Skeletal muscle tissue (tissue), 3 donors: ENCODE measurements at regions not wholly inside any gene's neighbourhood (a gene's known extent, or its start where the extent isn't known, plus 50 kb on each side); places are given as distances from the start of the nearest gene placed in this dataset.
"Not testable (repeated sequence)": the region's sequence is repeated elsewhere in the genome, so short reads cannot be mapped to it uniquely, and the experiment has no call there.

Source experiments
- H3K27ac ChIP-seq: one replicate; pipeline ENCODE4 v1.7.0; 2013; ENCODE audit warnings: mild to moderate bottlenecking, low read depth, low read length, inconsistent platforms
- H3K27me3 ChIP-seq, 3 donors: one replicate each; pipeline ENCODE4 v1.7.0; 2013; ENCODE audit warnings: low read length in 3 of 3; ENCODE audit not compliant: control insufficient read depth in 3 of 3, insufficient read depth in 3 of 3
- H3K36me3 ChIP-seq, 3 donors: one replicate each; pipeline ENCODE4 v1.7.0; 2013; ENCODE audit warnings: low read length in 3 of 3; ENCODE audit not compliant: control insufficient read depth in 3 of 3, insufficient read depth in 3 of 3
- H3K4me1 ChIP-seq, 3 donors: one replicate each; pipeline ENCODE4 v1.7.0; 2013; ENCODE audit warnings: low read length in 3 of 3, mild to moderate bottlenecking in 3 of 3; ENCODE audit not compliant: control insufficient read depth in 3 of 3, insufficient read depth in 3 of 3
- H3K4me3 ChIP-seq, 3 donors: one replicate each; pipeline ENCODE4 v1.7.0; 2013; ENCODE audit warnings: low read length in 3 of 3
- H3K9ac ChIP-seq, 3 donors: one replicate each; pipeline ENCODE4 v1.7.0; 2013; ENCODE audit warnings: low read length in 3 of 3, mild to moderate bottlenecking in 3 of 3, moderate library complexity in 2 of 3, low read depth in 1 of 3
- H3K9me3 ChIP-seq, 3 donors: one replicate each; pipeline ENCODE4 v1.7.0; 2013; ENCODE audit warnings: low read length in 3 of 3; ENCODE audit not compliant: control insufficient read depth in 3 of 3
- donor health status: Osteomylitis.

GRCh38 chr4:148542922-148543623 lies 100.9 kb upstream of the NR3C2 start:
- no peaks in the 10 kb centered on the region for H3K4me1 ChIP-seq
- H3K27ac ChIP-seq = no peak overlapping the region
- H3K4me3 ChIP-seq = no peak overlapping the region
- no peaks in the 10 kb centered on the region for H3K36me3 ChIP-seq
- H3K9me3 ChIP-seq = no peaks in the 10 kb centered on the region
- no peaks in the 10 kb centered on the region for H3K27me3 ChIP-seq
- no peak overlapping the region for H3K9ac ChIP-seq

DNA sequence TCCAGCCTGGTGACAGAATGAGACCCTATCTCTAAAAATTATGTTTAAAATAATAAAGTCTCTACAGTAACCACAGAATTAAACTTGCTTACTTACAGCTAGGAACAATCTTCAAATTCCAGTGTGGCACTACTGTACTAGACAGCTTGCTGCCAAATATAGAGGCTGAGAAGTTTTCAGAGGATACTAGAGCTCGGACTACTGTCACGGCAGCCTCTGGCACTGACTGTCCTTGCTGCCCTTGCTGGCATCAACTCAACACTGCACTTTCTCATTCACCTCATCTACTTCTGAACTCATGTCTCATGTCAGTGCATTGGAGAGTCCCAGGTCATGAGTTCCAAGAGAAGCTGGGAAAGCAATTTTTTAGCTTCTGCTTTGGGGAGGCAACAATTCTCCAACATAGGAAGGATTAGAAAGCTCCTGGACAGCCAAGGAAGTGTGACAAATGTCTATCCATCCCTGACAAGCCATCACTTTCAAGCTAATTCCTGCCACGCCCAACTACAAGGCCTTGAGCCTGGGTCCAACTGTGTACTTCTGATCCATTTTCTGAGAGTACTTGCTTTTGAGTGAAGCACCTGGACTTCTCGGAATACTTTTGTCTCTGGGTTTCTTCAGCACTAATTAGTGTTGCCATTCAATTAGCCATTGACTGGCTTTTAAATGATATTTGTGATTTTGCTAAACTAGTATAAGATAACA lies 98.6 kb upstream of the NR3C2 start:
- Histone ChIP-seq H3K9ac (no peak overlapping the region), H3K4me1 (no peaks in the 10 kb centered on the region), H3K4me3 (no peak overlapping the region), H3K9me3 (no peaks in the 10 kb centered on the region), H3K27me3 (no peaks in the 10 kb centered on the region), H3K36me3 (no peaks in the 10 kb centered on the region), H3K27ac (no peak overlapping the region)

GRCh38 chr4:148539387-148539786 lies 97.2 kb upstream of the NR3C2 start:
- Histone ChIP-seq H3K36me3 (no peaks in the 10 kb centered on the region), H3K9me3 (peaks cover 0 to 4% (median 2%) of the 10 kb centered on the region in 3 donors), H3K27ac (no peak overlapping the region), H3K4me1 (no peaks in the 10 kb centered on the region), H3K27me3 (no peaks in the 10 kb centered on the region), H3K4me3 (no peak overlapping the region), H3K9ac (no peak overlapping the region)

DNA sequence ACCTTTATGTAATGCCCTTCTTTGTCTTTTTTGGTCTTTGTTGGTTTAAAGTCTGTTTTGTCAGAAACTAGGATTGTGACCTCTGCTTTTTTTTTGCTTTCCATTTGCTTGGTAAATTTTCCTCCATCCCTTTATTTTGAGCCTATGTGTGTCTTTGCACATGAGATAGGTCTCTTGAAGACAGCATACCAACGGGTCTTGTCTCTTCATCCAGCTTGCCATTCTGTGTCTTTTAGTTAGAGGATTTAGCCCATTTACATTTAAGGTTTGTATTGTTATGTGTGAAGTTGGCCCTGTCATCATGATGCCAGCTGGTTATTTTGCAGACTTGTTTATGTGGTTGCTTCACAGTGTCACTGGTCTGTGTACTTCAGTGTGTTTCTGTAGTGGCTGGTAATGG lies 91.6 kb upstream of the NR3C2 start:
- not testable (repeated sequence) for H3K27ac ChIP-seq, H3K9ac ChIP-seq, H3K27me3 ChIP-seq, H3K4me3 ChIP-seq, H3K4me1 ChIP-seq, H3K36me3 ChIP-seq, H3K9me3 ChIP-seq

GRCh38 chr4:148530114-148530513 lies 87.9 kb upstream of the NR3C2 start:
- no peaks in the 10 kb centered on the region for H3K27me3 ChIP-seq
- no peak overlapping the region for H3K4me3 ChIP-seq
- H3K36me3 ChIP-seq = no peaks in the 10 kb centered on the region
- no peaks in the 10 kb centered on the region for H3K4me1 ChIP-seq
- H3K9me3 ChIP-seq = peaks cover 0 to 4% (median 2%) of the 10 kb centered on the region in 3 donors
- no peak overlapping the region for H3K9ac ChIP-seq
- H3K27ac ChIP-seq = no peak overlapping the region

DNA sequence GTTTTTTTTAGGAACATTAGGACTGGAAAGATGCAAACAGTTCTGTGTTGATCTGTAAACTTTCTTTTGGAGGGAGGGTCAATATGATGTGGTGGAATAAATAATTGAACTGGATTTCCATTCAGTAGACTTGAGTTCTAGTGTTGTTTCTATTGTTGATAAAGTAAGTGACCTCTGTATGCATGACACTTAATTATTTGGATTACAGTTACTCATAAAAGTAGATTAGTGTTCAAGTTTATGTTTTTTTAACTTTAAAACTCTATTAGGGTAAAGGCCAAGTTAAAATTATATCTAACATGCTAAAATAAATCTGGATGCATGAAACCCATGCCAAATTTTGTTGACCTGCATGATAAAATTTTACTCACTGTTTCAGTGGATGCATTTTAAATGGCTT lies 85.4 kb upstream of the NR3C2 start:
- Histone ChIP-seq H3K27ac (no peak overlapping the region), H3K9ac (no peak overlapping the region), H3K4me3 (no peak overlapping the region), H3K4me1 (no peaks in the 10 kb centered on the region), H3K9me3 (no peaks in the 10 kb centered on the region), H3K36me3 (no peaks in the 10 kb centered on the region), H3K27me3 (no peaks in the 10 kb centered on the region)

DNA sequence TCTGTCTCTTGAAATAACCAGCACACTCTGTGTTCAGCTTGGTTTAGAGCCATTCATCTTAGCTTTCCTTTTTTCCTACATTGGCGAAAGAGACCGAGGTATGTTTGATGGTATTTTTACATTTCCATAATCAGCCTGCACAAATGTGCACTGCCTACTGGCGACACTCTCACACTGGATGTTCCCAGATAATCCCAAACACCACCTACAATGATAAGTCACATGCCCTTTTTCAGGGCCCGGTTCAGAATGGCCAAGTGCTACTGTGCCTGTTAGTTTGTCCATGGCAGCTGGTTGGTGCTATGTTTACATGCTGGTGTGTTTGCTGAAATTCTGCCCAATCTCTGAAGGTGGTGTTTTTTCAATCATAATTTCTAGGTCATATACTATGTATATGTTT lies 80.8 kb upstream of the NR3C2 start:
- Histone ChIP-seq H3K27ac (no peak overlapping the region), H3K36me3 (no peaks in the 10 kb centered on the region), H3K9ac (no peak overlapping the region), H3K4me1 (no peaks in the 10 kb centered on the region), H3K4me3 (no peak overlapping the region), H3K27me3 (no peaks in the 10 kb centered on the region), H3K9me3 (no peaks in the 10 kb centered on the region)

GRCh38 chr4:148515248-148515647 lies 73.0 kb upstream of the NR3C2 start:
- Histone ChIP-seq H3K27me3 (no peaks in the 10 kb centered on the region), H3K36me3 (no peaks in the 10 kb centered on the region), H3K4me1 (no peaks in the 10 kb centered on the region), H3K9ac (no peak overlapping the region), H3K9me3 (no peaks in the 10 kb centered on the region), H3K4me3 (no peak overlapping the region), H3K27ac (no peak overlapping the region)

GRCh38 chr4:148514581-148514980 lies 72.4 kb upstream of the NR3C2 start:
- Histone ChIP-seq H3K9ac (no peak overlapping the region), H3K27me3 (no peaks in the 10 kb centered on the region), H3K36me3 (no peaks in the 10 kb centered on the region), H3K4me3 (no peak overlapping the region), H3K27ac (no peak overlapping the region), H3K4me1 (no peaks in the 10 kb centered on the region), H3K9me3 (no peaks in the 10 kb centered on the region)

DNA sequence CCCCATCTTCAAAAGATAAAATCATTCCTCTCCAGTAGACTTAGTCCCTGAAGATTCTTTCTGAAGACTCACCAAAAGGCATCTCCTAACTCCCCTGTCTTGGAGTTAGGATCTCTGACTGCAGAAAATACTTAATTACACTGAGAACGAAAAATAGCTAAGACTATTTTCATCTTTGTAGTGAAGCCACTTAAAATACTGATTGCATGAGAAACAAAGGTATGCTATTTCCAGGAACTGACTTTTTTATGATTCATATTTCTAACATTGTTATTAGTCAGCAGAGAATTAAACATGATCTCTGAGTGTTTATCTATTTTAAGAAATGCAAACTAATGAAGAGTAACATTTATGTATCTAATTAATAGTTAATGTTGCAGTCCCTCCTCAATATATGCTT lies 71.8 kb upstream of the NR3C2 start:
- no peaks in the 10 kb centered on the region for H3K36me3 ChIP-seq
- no peak overlapping the region for H3K27ac ChIP-seq
- H3K9ac ChIP-seq = no peak overlapping the region
- no peaks in the 10 kb centered on the region for H3K9me3 ChIP-seq
- H3K27me3 ChIP-seq = no peaks in the 10 kb centered on the region
- no peaks in the 10 kb centered on the region for H3K4me1 ChIP-seq
- no peak overlapping the region for H3K4me3 ChIP-seq
